GM20000 (cell line): ENCODE measurements at regions not wholly inside any gene's neighbourhood (a gene's known extent, or its start where the extent isn't known, plus 50 kb on each side); places are given as distances from the start of the nearest gene placed in this dataset.

Experiments used
- DNase-seq: peaks from one replicate; pipeline ENCODE4 v3.0.0; 2012; ENCODE audit warnings: low spot score
- CTCF ChIP-seq: IDR thresholded peaks from 2 replicates; pipeline ENCODE4 v1.5.1; 2012; ENCODE audit warnings: mild to moderate bottlenecking, control low read depth; ENCODE audit errors: extremely low read depth, missing control alignments

- no peak for TF ChIP-seq CTCF
Measured at GRCh38 chr5:40078898-40079575, 600.7 kb upstream of the PTGER4 start.

GRCh38 chr5:40074826-40075225, 604.9 kb upstream of the PTGER4 start:
- TF ChIP-seq CTCF, result no peak
- DNase-seq, result no peak

More at GRCh38 chr5:40078898-40079575, 600.7 kb upstream of the PTGER4 start:
- DNase-seq, result no peak

GRCh38 chr5:40073927-40074326, 605.8 kb upstream of the PTGER4 start:
- no peak for TF ChIP-seq CTCF
- no peak for DNase-seq

- DNase-seq, result no peak
- no peak for TF ChIP-seq CTCF
Measured at GRCh38 chr5:40071870-40072269, 607.8 kb upstream of the PTGER4 start.

GRCh38 chr5:40066616-40067015, 613.1 kb upstream of the PTGER4 start:
- no peak for DNase-seq
- no peak for TF ChIP-seq CTCF

GRCh38 chr5:40052808-40053207, 626.9 kb upstream of the PTGER4 start:
- DNase-seq, result no peak
- no peak for TF ChIP-seq CTCF

GRCh38 chr5:40046792-40047191, 622.0 kb upstream of the DAB2 start:
- no peak for TF ChIP-seq CTCF
- DNase-seq, result no peak
